DOHH2 (cell line): ENCODE measurements at regions not wholly inside any gene's neighbourhood (a gene's known extent, or its start where the extent isn't known, plus 50 kb on each side); places are given as distances from the start of the nearest gene placed in this dataset.

ENCODE experiments used
- CTCF ChIP-seq: fragments of 200-600 bp; sonication (generic); IDR thresholded peaks from one replicate; pipeline ENCODE4 v1.5.1; 2014; ENCODE audit warnings: antibody characterized with exemption, mild to moderate bottlenecking, low read depth, low read length; ENCODE audit not compliant: poor library complexity, severe bottlenecking
- EZH2phosphoT487 ChIP-seq: fragments of 200-600 bp; sonication (generic); IDR thresholded peaks from 2 replicates; pipeline ENCODE4 v1.6.1; 2017; ENCODE audit warnings: borderline replicate concordance, mild to moderate bottlenecking, antibody characterized with exemption, low read length, moderate library complexity, mixed read lengths

GRCh38 chr4:175048111-175048784 lies 130.1 kb downstream of the ADAM29 start:
- TF ChIP-seq CTCF (no peak), EZH2phosphoT487 (no peak)
